ENCODE measurements at regions not wholly inside any gene's neighbourhood (a gene's known extent, or its start where the extent isn't known, plus 50 kb on each side); places are given as distances from the start of the nearest gene placed in this dataset.
"Not testable (repeated sequence)": the region's sequence is repeated elsewhere in the genome, so short reads cannot be mapped to it uniquely, and the experiment has no call there.

DNA sequence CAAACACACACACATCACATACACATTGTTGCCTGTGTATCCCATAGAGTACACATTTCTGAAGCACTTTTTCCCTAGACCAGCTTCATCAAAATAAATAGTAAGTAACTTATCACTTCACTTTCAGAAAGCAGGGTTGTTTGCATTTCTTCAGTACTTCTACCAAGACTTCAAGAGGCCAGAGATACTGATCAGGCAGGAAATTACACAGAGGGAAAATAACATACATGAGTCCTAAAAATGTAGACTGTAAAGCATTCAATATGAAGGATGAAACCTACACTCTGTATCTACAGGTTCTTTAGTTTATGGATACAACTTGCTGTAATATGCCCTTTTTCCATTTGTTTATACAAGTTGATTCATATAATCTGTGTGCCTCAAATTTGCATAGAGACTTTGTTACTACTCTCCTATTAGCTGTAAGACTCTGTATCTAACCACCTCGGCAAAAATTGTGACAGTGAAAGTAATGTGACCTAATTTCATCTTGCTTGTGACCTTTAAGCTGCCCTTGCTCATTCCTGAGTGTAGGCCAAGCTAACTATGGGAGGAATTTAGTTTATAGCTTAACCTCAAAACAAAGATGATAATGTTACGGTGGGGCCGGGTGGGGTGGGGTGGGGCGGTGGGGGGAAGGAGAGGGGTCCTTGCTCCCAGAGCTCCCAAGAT lies 228.9 kb upstream of the SPOPL start:
- no peak for DNase-seq (ENCODE audit: low spot score)

- DNase-seq (ENCODE audit: low spot score), result not testable (repeated sequence)
Measured at GRCh38 chr2:138273280-138273679, 228.3 kb upstream of the SPOPL start.

GRCh38 chr2:138274421-138275291 lies 226.9 kb upstream of the SPOPL start:
- DNase-seq (ENCODE audit: low spot score), result no peak

DNA sequence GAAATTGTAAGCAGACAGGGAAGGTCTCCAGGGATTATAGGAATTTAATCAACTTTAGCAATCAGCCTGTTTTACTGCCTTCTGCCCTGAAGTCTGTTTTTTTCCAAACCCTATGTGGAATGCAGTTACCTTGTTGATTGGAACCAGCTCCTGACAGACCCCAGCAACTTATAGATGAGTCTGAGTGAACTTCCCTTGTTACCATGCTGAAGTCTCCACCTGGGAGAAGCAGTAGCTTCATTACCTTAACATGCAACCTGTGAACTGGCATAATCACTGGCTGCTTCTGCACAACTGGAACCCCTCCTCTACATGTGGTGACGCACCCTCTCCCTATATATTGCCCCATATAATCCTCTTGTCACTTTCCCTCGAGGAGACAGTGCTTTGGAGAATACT lies 226.3 kb upstream of the SPOPL start:
- no peak for DNase-seq (ENCODE audit: low spot score)

- no peak for DNase-seq (ENCODE audit: low spot score)
Measured at GRCh38 chr2:138275881-138276280, 225.7 kb upstream of the SPOPL start.

DNA sequence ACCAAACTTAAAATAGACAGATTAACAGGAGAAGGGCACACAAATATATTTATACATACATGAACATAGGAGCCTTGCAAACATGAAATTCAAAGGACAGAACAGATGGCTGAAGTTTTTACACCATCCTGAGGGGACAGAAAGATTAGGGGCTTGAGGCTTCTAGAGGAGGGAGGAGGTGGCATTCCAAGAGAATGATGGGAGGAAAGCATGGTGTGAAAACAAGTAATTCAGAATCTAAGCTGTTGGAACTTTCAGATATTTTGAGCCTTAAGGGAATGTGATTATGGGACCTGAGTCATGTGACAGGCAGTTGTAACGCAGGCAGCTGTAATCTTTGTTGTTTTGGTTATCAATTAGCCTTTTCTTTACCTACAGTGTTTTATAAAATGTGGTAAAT lies 225.2 kb upstream of the SPOPL start:
- no peak for DNase-seq (ENCODE audit: low spot score)

DNA sequence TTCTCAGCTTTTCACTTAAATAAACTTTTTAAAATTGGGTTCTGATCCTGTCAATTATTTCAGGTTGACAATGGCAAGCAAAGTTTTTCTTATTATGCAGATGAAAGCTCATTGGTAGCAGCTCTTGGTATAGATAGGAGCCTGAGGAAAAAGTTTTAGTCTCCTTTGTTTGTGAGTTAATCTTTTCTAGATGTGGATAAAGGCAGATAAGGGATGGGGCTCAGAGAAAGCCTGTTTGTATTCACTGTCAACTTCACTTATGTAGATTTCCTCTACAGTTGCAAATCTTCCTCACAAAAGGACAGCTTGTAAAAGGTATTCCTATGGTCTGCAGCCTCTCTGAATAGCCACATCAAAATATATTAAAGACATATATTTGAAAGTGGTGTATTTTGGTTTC lies 224.5 kb upstream of the SPOPL start:
- no peak for DNase-seq (ENCODE audit: low spot score)

- DNase-seq (ENCODE audit: low spot score), result no peak
Measured at GRCh38 chr2:138279871-138280270, 221.7 kb upstream of the SPOPL start.

- DNase-seq (ENCODE audit: low spot score), result no peak
Measured at GRCh38 chr2:138280999-138281695, 220.4 kb upstream of the SPOPL start.

DNA sequence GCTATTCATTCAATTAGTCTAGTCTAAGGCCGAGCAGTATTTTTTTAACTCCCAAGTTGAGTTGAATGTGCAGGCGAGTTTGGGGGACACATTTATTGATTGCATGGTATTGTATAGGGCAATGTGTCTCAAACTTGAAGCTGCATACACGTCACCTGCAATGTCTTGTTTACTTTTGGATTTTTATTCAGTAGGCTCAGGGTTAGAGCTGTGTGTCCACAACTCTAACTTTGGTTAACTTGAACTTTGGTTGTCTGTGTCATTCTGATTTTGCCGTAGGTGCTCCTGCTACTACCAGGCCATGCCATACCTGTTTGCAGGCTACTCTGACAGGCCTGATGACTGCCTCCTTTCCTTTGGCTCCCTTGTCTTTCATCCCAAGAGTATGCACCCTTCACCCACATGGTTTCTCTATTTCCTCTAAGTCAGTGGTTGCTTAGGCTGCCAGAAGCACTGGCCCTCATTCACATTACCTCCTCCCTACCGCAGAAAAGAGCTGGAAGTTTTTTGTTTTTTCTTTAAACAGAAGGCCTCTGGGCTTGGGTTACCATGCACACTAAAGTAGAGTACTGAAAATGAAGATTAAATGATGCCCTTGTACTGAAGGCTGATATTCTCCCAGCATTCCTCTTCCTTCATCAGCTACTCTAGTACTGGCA lies 219.4 kb upstream of the SPOPL start:
- no peak for DNase-seq (ENCODE audit: low spot score)

- no peak for DNase-seq (ENCODE audit: low spot score)
Measured at GRCh38 chr2:138291805-138292204, 209.8 kb upstream of the SPOPL start.

DNA sequence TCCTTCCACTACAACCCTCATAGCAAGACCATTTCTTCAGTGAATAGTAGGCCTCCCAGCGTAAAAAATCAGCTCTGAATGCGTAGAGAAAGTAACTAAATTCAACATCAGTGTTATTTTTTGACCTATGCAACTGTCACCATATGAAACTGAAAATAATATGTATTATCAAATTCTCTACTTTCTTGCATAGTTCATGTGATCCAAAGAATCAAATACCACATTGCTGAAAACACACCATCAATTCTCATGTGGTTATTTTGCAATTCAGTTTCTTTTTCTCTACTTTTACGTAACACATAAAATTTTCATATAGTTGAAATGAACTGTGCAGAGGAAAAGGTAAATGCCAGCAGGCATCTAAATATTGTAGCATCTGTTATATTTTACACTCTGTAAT lies 208.5 kb upstream of the SPOPL start:
- DNase-seq (ENCODE audit: low spot score), result no peak

- no peak for DNase-seq (ENCODE audit: low spot score)
Measured at GRCh38 chr2:138293549-138293948, 208.0 kb upstream of the SPOPL start.

- DNase-seq (ENCODE audit: low spot score), result no peak
Measured at GRCh38 chr2:138294451-138294850, 207.1 kb upstream of the SPOPL start.

GRCh38 chr2:138296365-138296764 lies 205.2 kb upstream of the SPOPL start:
- no peak for DNase-seq (ENCODE audit: low spot score)

- DNase-seq (ENCODE audit: low spot score), result no peak
Measured at GRCh38 chr2:138298120-138298814, 203.3 kb upstream of the SPOPL start.

- DNase-seq (ENCODE audit: low spot score), result no peak
Measured at GRCh38 chr2:138298900-138299299, 202.7 kb upstream of the SPOPL start.

DNA sequence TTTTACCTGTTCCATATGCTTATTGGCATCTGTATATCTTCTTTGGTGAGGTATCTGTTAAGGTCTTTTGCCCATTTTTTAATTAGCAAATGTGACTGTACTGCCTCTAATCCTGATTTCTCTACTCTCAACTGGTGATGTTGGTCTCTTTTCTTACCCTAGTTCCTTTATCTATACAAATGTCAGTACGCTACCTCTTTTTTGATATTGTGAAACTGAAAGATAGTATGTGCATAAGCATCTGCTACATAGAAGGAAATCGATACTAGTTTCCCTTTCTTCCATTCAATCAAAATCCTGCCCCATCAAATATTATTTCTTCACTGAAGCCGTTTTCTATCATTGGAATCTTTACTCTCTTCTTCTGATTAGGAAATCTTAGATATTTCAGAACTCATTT lies 194.9 kb upstream of the SPOPL start:
- no peak for DNase-seq (ENCODE audit: low spot score)

GRCh38 chr2:138307099-138307498 lies 194.5 kb upstream of the SPOPL start:
- DNase-seq (ENCODE audit: low spot score), result no peak

GRCh38 chr2:138309760-138310159 lies 191.8 kb upstream of the SPOPL start:
- DNase-seq (ENCODE audit: low spot score), result no peak

DNA sequence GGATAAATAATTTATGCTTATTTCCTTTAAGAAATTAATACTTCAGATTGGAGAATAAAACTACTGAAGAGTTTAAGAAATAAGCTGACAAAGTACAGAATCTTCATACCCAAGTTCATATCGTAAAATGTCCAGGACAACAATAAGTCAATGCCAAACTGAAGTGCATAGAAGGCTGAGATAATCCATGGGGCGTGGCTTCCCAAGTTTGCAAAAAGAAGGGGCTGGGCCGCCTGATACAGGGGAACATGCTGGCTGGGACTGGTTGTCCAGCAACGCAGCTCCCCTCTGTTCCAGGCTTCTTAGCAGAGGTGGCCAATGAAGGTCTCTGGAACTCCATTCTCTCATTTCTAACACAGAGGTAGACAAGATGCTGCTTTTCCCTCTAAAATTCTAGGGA lies 189.5 kb upstream of the SPOPL start:
- no peak for DNase-seq (ENCODE audit: low spot score)

DNA sequence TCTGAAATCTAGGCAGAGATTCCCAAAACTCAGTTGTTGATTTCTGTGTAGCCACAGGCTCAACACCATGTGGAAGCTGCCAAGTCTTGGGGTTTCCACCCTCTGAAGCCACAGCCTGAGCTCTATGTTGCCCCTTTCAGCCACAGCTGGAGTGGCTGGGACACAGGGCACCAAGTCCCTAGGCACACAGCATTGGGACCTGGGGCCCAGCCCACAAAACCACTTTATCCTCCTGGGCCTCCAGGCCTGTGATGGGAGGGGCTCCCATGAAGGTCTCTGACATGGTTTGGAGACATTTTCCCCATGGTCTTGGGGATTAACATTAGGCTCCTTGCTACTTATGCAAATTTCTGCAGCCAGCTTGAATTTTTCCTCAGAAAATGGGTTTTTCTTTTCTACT lies 186.0 kb upstream of the SPOPL start:
- not testable (repeated sequence) for DNase-seq (ENCODE audit: low spot score)
